Stimulated activated CD8-positive, alpha-beta memory T cell treated with anti-CD3 and anti-CD28 coated beads, Interleukin-4, amount 100 ng/mL, for 48 hours (primary cell): ENCODE measurements at regions not wholly inside any gene's neighbourhood (a gene's known extent, or its start where the extent isn't known, plus 50 kb on each side); places are given as distances from the start of the nearest gene placed in this dataset.
A peak's percentile ranks its signal among the peaks of the same experiment; 100 is the strongest.
"Not testable (repeated sequence)": the region's sequence is repeated elsewhere in the genome, so short reads cannot be mapped to it uniquely, and the experiment has no call there.

Source experiments
- DNase-seq: peaks from one replicate; pipeline ENCODE4 v3.0.0-alpha.2; 2020

GRCh38 chr14:101083564-101084435, 180.3 kb upstream of the RTL1 start:
- DNase-seq, result peak; percentile 23

- no peak for DNase-seq
Observed at GRCh38 chr14:101084436-101084826, 180.9 kb upstream of the RTL1 start.

- peak; percentile 1 for DNase-seq
Observed at GRCh38 chr14:101086926-101087325, 183.4 kb upstream of the RTL1 start.

GRCh38 chr14:101087614-101088394, 184.3 kb upstream of the RTL1 start:
- DNase-seq, result peak; percentile 12

GRCh38 chr14:101088395-101088667, 184.8 kb upstream of the RTL1 start:
- no peak for DNase-seq

- peak; percentile 3 for DNase-seq
Observed at GRCh38 chr14:101088714-101089113, 185.2 kb upstream of the RTL1 start.

GRCh38 chr14:101090478-101090877, 187.0 kb upstream of the RTL1 start:
- DNase-seq, result peak; percentile 4

GRCh38 chr14:101090976-101091375, 187.5 kb upstream of the RTL1 start:
- no peak for DNase-seq

GRCh38 chr14:101094916-101095315, 191.4 kb upstream of the RTL1 start:
- not testable (repeated sequence) for DNase-seq

GRCh38 chr14:101096551-101096950, 193.0 kb upstream of the RTL1 start:
- DNase-seq, result no peak

- no peak for DNase-seq
Observed at GRCh38 chr14:101097109-101097793, 193.7 kb upstream of the RTL1 start.

GRCh38 chr14:101098177-101098576, 194.7 kb upstream of the RTL1 start:
- DNase-seq, result no peak

GRCh38 chr14:101098641-101099040, 195.1 kb upstream of the RTL1 start:
- peak; percentile 2 for DNase-seq

GRCh38 chr14:101101456-101102056, 198.0 kb upstream of the RTL1 start:
- peak; percentile 7 for DNase-seq

- DNase-seq, result peak; percentile 5
Observed at GRCh38 chr14:101102875-101103274, 199.4 kb upstream of the RTL1 start.

- peak; percentile 12 for DNase-seq
Observed at GRCh38 chr14:101103321-101103901, 199.9 kb upstream of the RTL1 start.

- peak; percentile 2 for DNase-seq
Observed at GRCh38 chr14:101104485-101104884, 201.0 kb upstream of the RTL1 start.

GRCh38 chr14:101105045-101105444, 201.5 kb upstream of the RTL1 start:
- DNase-seq, result no peak

- DNase-seq, result peak; percentile 18
Observed at GRCh38 chr14:101108579-101109346, 205.2 kb upstream of the RTL1 start.

- DNase-seq, result peak; percentile 12
Observed at GRCh38 chr14:101109347-101109638, 205.8 kb upstream of the RTL1 start.

GRCh38 chr14:101109981-101110728, 206.6 kb upstream of the RTL1 start:
- peak; percentile 10 for DNase-seq
